NCI-H2081 (cell line): ENCODE measurements at regions not wholly inside any gene's neighbourhood (a gene's known extent, or its start where the extent isn't known, plus 50 kb on each side); places are given as distances from the start of the nearest gene placed in this dataset.

Experiments
- DNase-seq, 2 experiments: peaks; one replicate each; lab custom pipeline; 2025; lab: John Stamatoyannopoulos, UW

GRCh38 chr1:112219267-112219666, 176.7 kb upstream of the CTTNBP2NL start:
- DNase-seq: no peak

- no peak for DNase-seq
Observed at GRCh38 chr1:112230232-112230631, 165.8 kb upstream of the CTTNBP2NL start.

- no peak for DNase-seq
Observed at GRCh38 chr1:112231331-112231730, 164.7 kb upstream of the CTTNBP2NL start.

- DNase-seq: no peak
Observed at GRCh38 chr1:112232848-112233247, 163.2 kb upstream of the CTTNBP2NL start.

GRCh38 chr1:112234710-112235109, 161.3 kb upstream of the CTTNBP2NL start:
- no peak for DNase-seq

- DNase-seq: peak in 1 of 2 experiments; percentile 24
Observed at GRCh38 chr1:112237983-112238545, 157.9 kb upstream of the CTTNBP2NL start.

GRCh38 chr1:112239683-112240330, 156.2 kb upstream of the CTTNBP2NL start:
- DNase-seq: no peak

- no peak for DNase-seq
Observed at GRCh38 chr1:112242470-112242869, 153.5 kb upstream of the CTTNBP2NL start.

GRCh38 chr1:112244131-112244530, 151.9 kb upstream of the CTTNBP2NL start:
- no peak for DNase-seq

- no peak for DNase-seq
Observed at GRCh38 chr1:112245114-112245513, 150.9 kb upstream of the CTTNBP2NL start.

GRCh38 chr1:112247036-112247597, 148.9 kb upstream of the CTTNBP2NL start:
- peak; percentile 45 to 86 for DNase-seq

GRCh38 chr1:112247961-112248360, 148.1 kb upstream of the CTTNBP2NL start:
- DNase-seq: no peak

- no peak for DNase-seq
Observed at GRCh38 chr1:112250892-112251291, 145.1 kb upstream of the CTTNBP2NL start.

- DNase-seq: no peak
Observed at GRCh38 chr1:112251766-112252506, 144.1 kb upstream of the CTTNBP2NL start.

GRCh38 chr1:112253366-112253765, 142.6 kb upstream of the CTTNBP2NL start:
- DNase-seq: no peak

- DNase-seq: no peak
Observed at GRCh38 chr1:112255080-112255479, 140.9 kb upstream of the CTTNBP2NL start.

GRCh38 chr1:112256411-112256810, 139.6 kb upstream of the CTTNBP2NL start:
- no peak for DNase-seq

GRCh38 chr1:112257043-112257835, 138.8 kb upstream of the CTTNBP2NL start:
- DNase-seq: no peak

GRCh38 chr1:112260699-112261098, 135.3 kb upstream of the CTTNBP2NL start:
- DNase-seq: no peak

- DNase-seq: no peak
Observed at GRCh38 chr1:112262316-112262715, 133.7 kb upstream of the CTTNBP2NL start.

GRCh38 chr1:112263042-112263441, 133.0 kb upstream of the CTTNBP2NL start:
- DNase-seq: no peak

- no peak for DNase-seq
Observed at GRCh38 chr1:112263453-112263852, 132.6 kb upstream of the CTTNBP2NL start.
